HG03342 (cell line): ENCODE measurements at regions not wholly inside any gene's neighbourhood (a gene's known extent, or its start where the extent isn't known, plus 50 kb on each side); places are given as distances from the start of the nearest gene placed in this dataset.

ENCODE experiments used
- ATAC-seq: cut with Tn5 transposase; IDR thresholded peaks from one replicate; pipeline ENCODE4 v1.9.1; 2021; ENCODE audit warnings: mild to moderate bottlenecking, moderate library complexity; ENCODE audit not compliant: unreplicated experiment

- ATAC-seq, result no peak
Measured at GRCh38 chr7:155360495-155361345, 63.0 kb downstream of the INSIG1 start.

- no peak for ATAC-seq
Measured at GRCh38 chr7:155361346-155361680, 63.6 kb downstream of the INSIG1 start.

GRCh38 chr7:155361947-155362346 lies 64.3 kb downstream of the INSIG1 start:
- no peak for ATAC-seq

GRCh38 chr7:155362380-155363145 lies 64.9 kb downstream of the INSIG1 start:
- no peak for ATAC-seq

- ATAC-seq, result no peak
Measured at GRCh38 chr7:155363146-155363539, 65.5 kb downstream of the INSIG1 start.

- no peak for ATAC-seq
Measured at GRCh38 chr7:155363852-155364600, 66.3 kb downstream of the INSIG1 start.

GRCh38 chr7:155365146-155365874 lies 67.6 kb downstream of the INSIG1 start:
- ATAC-seq, result no peak

GRCh38 chr7:155368894-155369600 lies 71.4 kb downstream of the INSIG1 start:
- ATAC-seq, result no peak

GRCh38 chr7:155369766-155370165 lies 72.1 kb downstream of the INSIG1 start:
- no peak for ATAC-seq

- no peak for ATAC-seq
Measured at GRCh38 chr7:155371331-155371883, 73.7 kb downstream of the INSIG1 start.

GRCh38 chr7:155371884-155372781 lies 74.5 kb downstream of the INSIG1 start:
- ATAC-seq, result peak; percentile 46

GRCh38 chr7:155372782-155373358 lies 75.2 kb downstream of the INSIG1 start:
- no peak for ATAC-seq

GRCh38 chr7:155373359-155374273 lies 75.9 kb downstream of the INSIG1 start:
- no peak for ATAC-seq

- ATAC-seq, result no peak
Measured at GRCh38 chr7:155374276-155375252, 76.9 kb downstream of the INSIG1 start.

GRCh38 chr7:155375337-155376277 lies 77.9 kb downstream of the INSIG1 start:
- ATAC-seq, result no peak
